A673 (cell line): ENCODE measurements at regions not wholly inside any gene's neighbourhood (a gene's known extent, or its start where the extent isn't known, plus 50 kb on each side); places are given as distances from the start of the nearest gene placed in this dataset.

Experiments
- BruUV-seq: library from RNA; stranded (reverse); fragments of 400-500 nt; replicated peaks from 2 replicates; lab custom pipeline; 2021; lab: Mats Ljungman, UMichigan
- CTCF ChIA-PET: fragments of 300-600 bp; sonication (Branson Sonifier 250); formaldehyde crosslinking; loops from one replicate; lab custom pipeline; 2022; ENCODE audit warnings: antibody characterized with exemption; lab: Charles Lee
- POLR2A ChIA-PET: fragments of 300-600 bp; sonication (Branson Sonifier 250); formaldehyde crosslinking; loops from one replicate; lab custom pipeline; 2022; ENCODE audit warnings: antibody characterized with exemption; ENCODE audit not compliant: low non-redundant PET; lab: Charles Lee
- DNase-seq: peaks from one replicate; pipeline ENCODE4 v3.0.0-alpha.2; 2015; ENCODE audit warnings: low spot score
- H3K27ac ChIP-seq: fragments of 200-600 bp; sonication (generic); 2 replicates; pipeline ENCODE4 v1.5.1; 2016; ENCODE audit warnings: mixed run types, low read depth, mild to moderate bottlenecking, mixed read lengths, antibody characterized with exemption, low read length; ENCODE audit not compliant: poor library complexity, severe bottlenecking
- H3K27me3 ChIP-seq: fragments of 200-600 bp; sonication (generic); replicated peaks from 2 replicates; pipeline ENCODE4 v1.6.1; 2017; ENCODE audit warnings: mixed run types, low read depth, mild to moderate bottlenecking, mixed read lengths, antibody characterized with exemption, low read length; ENCODE audit not compliant: insufficient read depth, poor library complexity
- H3K36me3 ChIP-seq: fragments of 200-600 bp; sonication (generic); 2 replicates; pipeline ENCODE4 v1.6.1; 2016; ENCODE audit warnings: mixed run types, mild to moderate bottlenecking, mixed read lengths, antibody characterized with exemption, low read length; ENCODE audit not compliant: insufficient read depth, poor library complexity, severe bottlenecking
- H3K4me1 ChIP-seq: fragments of 200-600 bp; sonication (generic); 2 replicates; pipeline ENCODE4 v1.6.1; 2017; ENCODE audit warnings: mixed run types, mild to moderate bottlenecking, mixed read lengths, antibody characterized with exemption, low read length; ENCODE audit not compliant: insufficient read depth, poor library complexity, severe bottlenecking
- H3K4me3 ChIP-seq: fragments of 200-600 bp; sonication (generic); 2 replicates; pipeline ENCODE4 v1.5.1; 2016; ENCODE audit warnings: low read depth, mixed run types, mild to moderate bottlenecking, mixed read lengths, low read length; ENCODE audit not compliant: poor library complexity, severe bottlenecking
- H3K9me3 ChIP-seq: fragments of 200-600 bp; sonication (generic); 2 replicates; pipeline ENCODE4 v1.6.1; 2016; ENCODE audit warnings: mixed run types, low read depth, mild to moderate bottlenecking, mixed read lengths, antibody characterized with exemption, low read length; ENCODE audit not compliant: poor library complexity, severe bottlenecking
- EZH2 ChIP-seq: fragments of 200-600 bp; sonication (generic); IDR thresholded peaks from 2 replicates; pipeline ENCODE4 v1.6.1; 2017; ENCODE audit warnings: borderline replicate concordance, low read depth, mild to moderate bottlenecking, mixed read lengths, antibody characterized with exemption, low read length; ENCODE audit not compliant: poor library complexity, severe bottlenecking
- intact Hi-C: fragments of 100-400 bp; cut with micrococcal nuclease; formaldehyde crosslinking; loops from one replicate; pipeline ENCODE4 v1.10.0; 2022; ENCODE audit not compliant: unreplicated experiment
- TF ChIP-seq, protein P1 (sequence below): fragments of 300-800, 200-600 bp; sonication (generic); conservative IDR thresholded peaks from 2 replicates; pipeline ENCODE4 v1.5.1; 2017; ENCODE audit warnings: low read depth, mild to moderate bottlenecking, antibody characterized with exemption, low read length, moderate library complexity, mixed read lengths

DNA sequence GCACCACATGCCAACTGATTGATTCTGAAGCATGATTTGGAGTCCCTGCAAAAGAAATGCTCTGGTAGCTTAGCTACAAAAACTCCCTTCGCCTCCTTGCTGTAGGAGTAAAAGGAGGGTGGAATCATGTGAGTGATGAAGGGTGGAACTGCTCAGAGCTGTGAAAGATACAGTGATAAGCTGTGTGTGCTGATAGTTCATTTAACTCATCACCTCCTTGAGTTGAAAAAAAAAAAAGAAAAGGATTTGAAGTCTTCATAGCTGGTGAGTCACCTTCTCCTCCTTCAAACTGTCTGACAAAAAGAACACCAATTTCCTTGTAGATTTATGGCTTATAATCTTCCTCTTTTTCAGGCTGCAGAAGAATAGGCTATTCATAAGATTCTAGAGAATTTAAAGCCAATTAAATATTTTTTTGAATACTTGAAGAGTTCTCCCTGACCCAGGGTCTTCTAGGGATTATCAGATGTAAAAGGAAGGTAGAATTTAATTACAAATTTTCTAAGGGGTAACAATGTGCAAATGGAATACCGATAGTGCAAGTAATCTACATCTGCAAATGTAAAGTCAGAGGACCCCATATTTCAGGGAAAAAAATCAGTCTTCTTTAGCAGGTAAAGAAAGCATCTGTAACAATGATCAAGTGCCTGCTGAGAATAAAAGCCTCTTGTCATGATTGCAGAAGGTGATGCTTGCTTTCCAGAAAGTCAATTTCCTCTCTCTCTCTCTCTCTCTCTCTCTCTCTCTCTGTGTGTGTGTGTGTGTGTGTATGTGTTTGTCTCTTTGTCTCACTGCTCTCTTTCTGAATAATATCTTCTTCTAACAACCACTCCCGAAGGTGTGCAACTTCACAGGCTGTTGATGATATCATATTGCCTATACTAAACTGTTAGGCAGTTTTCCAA lies 208.8 kb upstream of the VEGFC start:
- Histone ChIP-seq H3K27ac (no peak overlapping the region), H3K9me3 (peaks cover 5% of the 10 kb centered on the region), H3K36me3 (no peaks in the 10 kb centered on the region), H3K27me3 (no peaks in the 10 kb centered on the region), H3K4me3 (no peak overlapping the region), H3K4me1 (no peaks in the 10 kb centered on the region)
- intact Hi-C loops = no loop called here
- no TSS peak for BruUV-seq
- peak; percentile 22 for DNase-seq
- TF ChIP-seq, protein P1, sequence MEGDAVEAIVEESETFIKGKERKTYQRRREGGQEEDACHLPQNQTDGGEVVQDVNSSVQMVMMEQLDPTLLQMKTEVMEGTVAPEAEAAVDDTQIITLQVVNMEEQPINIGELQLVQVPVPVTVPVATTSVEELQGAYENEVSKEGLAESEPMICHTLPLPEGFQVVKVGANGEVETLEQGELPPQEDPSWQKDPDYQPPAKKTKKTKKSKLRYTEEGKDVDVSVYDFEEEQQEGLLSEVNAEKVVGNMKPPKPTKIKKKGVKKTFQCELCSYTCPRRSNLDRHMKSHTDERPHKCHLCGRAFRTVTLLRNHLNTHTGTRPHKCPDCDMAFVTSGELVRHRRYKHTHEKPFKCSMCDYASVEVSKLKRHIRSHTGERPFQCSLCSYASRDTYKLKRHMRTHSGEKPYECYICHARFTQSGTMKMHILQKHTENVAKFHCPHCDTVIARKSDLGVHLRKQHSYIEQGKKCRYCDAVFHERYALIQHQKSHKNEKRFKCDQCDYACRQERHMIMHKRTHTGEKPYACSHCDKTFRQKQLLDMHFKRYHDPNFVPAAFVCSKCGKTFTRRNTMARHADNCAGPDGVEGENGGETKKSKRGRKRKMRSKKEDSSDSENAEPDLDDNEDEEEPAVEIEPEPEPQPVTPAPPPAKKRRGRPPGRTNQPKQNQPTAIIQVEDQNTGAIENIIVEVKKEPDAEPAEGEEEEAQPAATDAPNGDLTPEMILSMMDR = no peak
- ChIA-PET CTCF (no interaction called here), POLR2A (no interaction called here)

DNA sequence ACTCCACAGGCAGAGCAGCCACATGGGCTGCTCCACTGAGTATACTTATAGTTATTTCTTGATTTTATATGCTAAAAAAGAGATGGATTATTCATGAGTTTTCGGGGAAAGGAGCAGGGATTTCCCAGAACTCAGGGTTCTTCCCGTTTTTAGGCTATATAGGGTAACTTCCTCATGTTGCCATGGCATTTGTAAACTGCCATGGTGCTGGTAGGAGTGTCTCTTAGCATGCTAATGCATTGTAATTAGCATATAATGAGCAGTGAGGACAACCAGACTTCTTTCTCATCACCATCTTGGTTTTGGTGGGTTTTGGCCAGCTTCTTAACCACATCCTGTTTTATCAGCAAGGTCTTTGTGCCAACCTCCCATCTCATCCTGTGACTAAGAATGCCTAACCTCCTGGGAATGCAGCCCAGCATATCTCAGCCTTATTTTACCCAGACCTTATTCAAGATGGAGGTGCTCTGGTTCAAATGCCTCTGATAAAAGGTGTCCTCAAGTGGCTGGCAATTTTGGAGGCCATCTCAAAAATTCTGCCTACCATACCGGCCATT lies 213.0 kb upstream of the VEGFC start:
- Histone ChIP-seq H3K4me3 (no peak overlapping the region), H3K4me1 (no peaks in the 10 kb centered on the region), H3K27ac (no peak overlapping the region), H3K9me3 (no peaks in the 10 kb centered on the region), H3K27me3 (peaks cover 3% of the 10 kb centered on the region), H3K36me3 (no peaks in the 10 kb centered on the region)
- POLR2A ChIA-PET = no interaction called here
- CTCF ChIA-PET = no interaction called here
- intact Hi-C loops = no loop called here
- no peak for TF ChIP-seq EZH2
- TF ChIP-seq, protein P1 = no peak
- peak; percentile 26 for DNase-seq
- BruUV-seq = no TSS peak

DNA sequence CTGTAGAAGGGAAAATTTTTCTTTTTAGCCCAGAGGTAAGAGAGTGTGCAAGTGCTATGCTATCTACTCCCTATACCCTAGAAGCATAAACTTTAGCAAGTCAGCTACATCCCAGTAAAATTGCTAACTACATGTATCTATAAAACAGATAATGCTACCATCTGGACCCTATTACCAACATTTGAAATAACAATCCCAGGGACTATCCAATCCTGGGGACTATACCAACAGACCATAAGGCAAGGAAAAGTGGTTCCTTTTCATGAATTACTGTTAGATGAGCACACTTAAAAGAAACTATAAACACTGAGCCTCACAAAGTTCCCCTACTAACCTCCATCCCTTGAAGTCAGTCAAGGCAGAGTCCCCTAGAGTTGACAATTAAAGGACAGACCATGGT lies 213.6 kb upstream of the VEGFC start:
- TF ChIP-seq, protein P1 = no peak
- TF ChIP-seq EZH2 = no peak
- ChIA-PET CTCF (no interaction called here), POLR2A (no interaction called here)
- no peak for DNase-seq
- Histone ChIP-seq H3K36me3 (no peaks in the 10 kb centered on the region), H3K27me3 (peaks cover 3% of the 10 kb centered on the region), H3K27ac (no peak overlapping the region), H3K4me3 (no peak overlapping the region), H3K9me3 (no peaks in the 10 kb centered on the region), H3K4me1 (no peaks in the 10 kb centered on the region)
- BruUV-seq = no TSS peak
- intact Hi-C loops = no loop called here
